SK-N-SH (cell line): ENCODE measurements at regions not wholly inside any gene's neighbourhood (a gene's known extent, or its start where the extent isn't known, plus 50 kb on each side); places are given as distances from the start of the nearest gene placed in this dataset.

ENCODE experiments used
- CTCF ChIA-PET: fragments of 300-600, 350-600 bp; formaldehyde crosslinking; extraction: SDS; loops from one replicate; lab custom pipeline; 2021; lab: Yijun Ruan, JAX
- POLR2A ChIA-PET: fragments of 350-600 bp; sonication (Branson Sonifier 250); formaldehyde crosslinking; extraction: SDS; loops from one replicate; lab custom pipeline; 2020; ENCODE audit warnings: antibody characterized with exemption, inconsistent platforms; lab: Yijun Ruan, JAX
- DNase-seq: peaks from one replicate; pipeline ENCODE4 v3.0.0; 2012
- H2AFZ ChIP-seq: fragments of 200-600 bp; sonication (generic); 2 replicates; pipeline ENCODE4 v1.8.1; 2016; ENCODE audit warnings: antibody characterized with exemption, mild to moderate bottlenecking, low read depth
- H3F3A ChIP-seq: fragments of 200-600 bp; sonication (generic); replicated peaks from 2 replicates; pipeline ENCODE3; 2016; ENCODE audit warnings: antibody characterized with exemption, mild to moderate bottlenecking; ENCODE audit not compliant: insufficient read depth
- H3K27ac ChIP-seq, 2 experiments: fragments of 200-500 bp in 1 of 2; fragments of 200-600 bp in 1 of 2; sonication (Bioruptor generic) in 1 of 2; sonication (generic), shearing (Covaris generic) in 1 of 2; 2 replicates each; pipeline versions ENCODE4 v1.5.1 to v1.6.1; 2014 to 2016; ENCODE audit warnings: low read depth in 2 of 2, inconsistent platforms in 1 of 2, low read length in 1 of 2, mild to moderate bottlenecking in 1 of 2, mixed read lengths in 1 of 2
- H3K27me3 ChIP-seq: fragments of 200-600 bp; sonication (generic), shearing (Covaris generic); 2 replicates; pipeline ENCODE4 v1.6.1; 2016; ENCODE audit warnings: mixed run types; ENCODE audit not compliant: insufficient read depth
- H3K36me3 ChIP-seq, 2 experiments: fragments of 200-500 bp in 1 of 2; fragments of 200-600 bp in 1 of 2; sonication (Bioruptor generic) in 1 of 2; sonication (generic) in 1 of 2; replicated peaks in 1 of 2; 2 replicates each; pipeline versions ENCODE3 to v1.5.1; 2014 to 2016; ENCODE audit warnings: low read length in 1 of 2, mild to moderate bottlenecking in 1 of 2; ENCODE audit not compliant: insufficient read depth in 2 of 2, control insufficient read depth in 1 of 2
- H3K4me1 ChIP-seq, 2 experiments: fragments of 200-500 bp in 1 of 2; fragments of 200-600 bp in 1 of 2; sonication (Bioruptor generic) in 1 of 2; sonication (generic), shearing (Covaris generic) in 1 of 2; 2 replicates each; pipeline versions ENCODE4 v1.5.1 to v1.6.1; 2014 to 2016; ENCODE audit warnings: low read depth in 1 of 2, low read length in 1 of 2, mixed run types in 1 of 2; ENCODE audit not compliant: insufficient read depth in 2 of 2, control insufficient read depth in 1 of 2
- H3K4me2 ChIP-seq: fragments of 200-600 bp; sonication (generic), shearing (Covaris generic); 2 replicates; pipeline ENCODE4 v1.6.1; 2017; ENCODE audit warnings: mixed run types
- H3K4me3 ChIP-seq, 2 experiments: fragments of 200-500 bp in 1 of 2; fragments of 200-600 bp in 1 of 2; sonication (Bioruptor generic) in 1 of 2; sonication (generic), shearing (Covaris generic) in 1 of 2; 2 replicates each; pipeline versions ENCODE4 v1.5.1 to v1.8.1; 2014 to 2016; ENCODE audit warnings: low read depth in 2 of 2, inconsistent platforms in 1 of 2, low read length in 1 of 2, mild to moderate bottlenecking in 1 of 2, mixed read lengths in 1 of 2, moderate library complexity in 1 of 2
- H3K79me2 ChIP-seq: fragments of 200-600 bp; sonication (generic); 2 replicates; pipeline ENCODE4 v1.8.1; 2017; ENCODE audit warnings: mild to moderate bottlenecking; ENCODE audit not compliant: insufficient read depth
- H3K9ac ChIP-seq: fragments of 200-600 bp; sonication (generic); 2 replicates; pipeline ENCODE4 v1.6.1; 2017; ENCODE audit warnings: mixed run types
- H3K9me2 ChIP-seq: fragments of 200-600 bp; sonication (generic); 2 replicates; pipeline ENCODE4 v1.6.1; 2017; ENCODE audit warnings: mixed run types
- H3K9me3 ChIP-seq: fragments of 200-600 bp; sonication (generic); 2 replicates; pipeline ENCODE4 v1.6.1; 2017; ENCODE audit warnings: mixed run types, mild to moderate bottlenecking, moderate library complexity
- H4K20me1 ChIP-seq: fragments of 200-600 bp; sonication (generic); 2 replicates; pipeline ENCODE4 v1.6.1; 2017; ENCODE audit warnings: mild to moderate bottlenecking, mixed run types; ENCODE audit not compliant: insufficient read depth
- CHD2 ChIP-seq: fragments of 150-350 bp; IDR thresholded peaks from 2 replicates; pipeline ENCODE4 v1.6.1; 2018; ENCODE audit warnings: low read length; ENCODE audit not compliant: partially characterized antibody
- CTCF ChIP-seq: fragments of 200-600 bp; sonication (generic); IDR thresholded peaks from 2 replicates; pipeline ENCODE4 v1.6.1; 2017; ENCODE audit warnings: antibody characterized with exemption, mild to moderate bottlenecking, moderate library complexity
- ELF1 ChIP-seq: IDR thresholded peaks from 2 replicates; pipeline ENCODE4 v1.4.0; 2012
- EZH2phosphoT487 ChIP-seq: fragments of 200-600 bp; sonication (generic); IDR thresholded peaks from 2 replicates; pipeline ENCODE4 v1.6.1; 2017; ENCODE audit warnings: low read depth, mixed run types, mild to moderate bottlenecking, antibody characterized with exemption, moderate library complexity, borderline replicate concordance
- FOSL2 ChIP-seq: IDR thresholded peaks from 2 replicates; pipeline ENCODE4 v1.4.0; 2012; ENCODE audit warnings: low read depth, mild to moderate bottlenecking, moderate library complexity, borderline replicate concordance
- FOXJ3 ChIP-seq: sonication (generic); formaldehyde crosslinking; IDR thresholded peaks from 2 replicates; pipeline ENCODE4 v1.5.1; 2020; ENCODE audit warnings: mild to moderate bottlenecking, missing genetic modification reagents
- FOXM1 ChIP-seq: IDR thresholded peaks from 2 replicates; pipeline ENCODE4 v1.4.0; 2012; ENCODE audit warnings: low read depth, mild to moderate bottlenecking
- GATA2 ChIP-seq: sonication (generic); formaldehyde crosslinking; IDR thresholded peaks from 2 replicates; pipeline ENCODE4 v1.5.0; 2020; ENCODE audit warnings: mild to moderate bottlenecking, missing genetic modification reagents
- IRF3 ChIP-seq: fragments of 150-350 bp; IDR thresholded peaks from 2 replicates; pipeline ENCODE4 v1.6.1; 2016; ENCODE audit warnings: mild to moderate bottlenecking, low read depth, low read length
- MAX ChIP-seq: IDR thresholded peaks from 2 replicates; pipeline ENCODE4 v1.4.0; 2012; ENCODE audit warnings: low read depth
- MXI1 ChIP-seq: IDR thresholded peaks from 2 replicates; pipeline ENCODE4 v1.6.1; 2012; ENCODE audit warnings: mild to moderate bottlenecking, low read depth, low read length, improper control_type of control experiment
- NRF1 ChIP-seq: IDR thresholded peaks from 2 replicates; pipeline ENCODE4 v1.6.1; 2012; ENCODE audit warnings: low read depth, mild to moderate bottlenecking, low read length
- POLR2AphosphoS5 ChIP-seq: IDR thresholded peaks from 2 replicates; pipeline ENCODE4 v1.6.1; 2012; ENCODE audit warnings: low read depth, low read length
- RAD21 ChIP-seq: IDR thresholded peaks from 2 replicates; pipeline ENCODE4 v1.6.1; 2012; ENCODE audit warnings: mild to moderate bottlenecking, low read length
- RFX5 ChIP-seq: IDR thresholded peaks from 2 replicates; pipeline ENCODE4 v1.6.1; 2012; ENCODE audit warnings: mild to moderate bottlenecking, improper control_type of control experiment, low read length
- SIN3A ChIP-seq: IDR thresholded peaks from 2 replicates; pipeline ENCODE4 v1.6.1; 2012; ENCODE audit warnings: low read depth, mild to moderate bottlenecking, low read length, moderate library complexity, borderline replicate concordance
- SMC3 ChIP-seq: IDR thresholded peaks from 2 replicates; pipeline ENCODE4 v1.6.1; 2012; ENCODE audit warnings: low read depth, low read length, improper control_type of control experiment
- TAF1 ChIP-seq: IDR thresholded peaks from 2 replicates; pipeline ENCODE4 v1.6.1; 2012; ENCODE audit warnings: low read depth, mild to moderate bottlenecking, low read length, moderate library complexity, borderline replicate concordance
- TCF12 ChIP-seq: IDR thresholded peaks from 2 replicates; pipeline ENCODE4 v1.4.0; 2012
- USF1 ChIP-seq: IDR thresholded peaks from 2 replicates; pipeline ENCODE4 v1.4.0; 2012; ENCODE audit warnings: low read depth, borderline replicate concordance
- YY1 ChIP-seq: IDR thresholded peaks from 2 replicates; pipeline ENCODE4 v1.4.0; 2012; ENCODE audit warnings: low read depth, mild to moderate bottlenecking
- ZBTB33 ChIP-seq: IDR thresholded peaks from 2 replicates; pipeline ENCODE4 v1.4.0; 2012; ENCODE audit warnings: low read depth, borderline replicate concordance
- WGBS: methylation state at CpG from one replicate; pipeline ENCODE4 v1.1.6; 2017; ENCODE audit warnings: low lambda C conversion rate; 5-methylcytosine and 5-hydroxymethylcytosine counted together

GRCh38 chr16:6611535-6611934 lies 721.1 kb upstream of the RBFOX1 start:
- WGBS: 49% methylated on average over 7 of the region's 7 CpGs
- ChIA-PET CTCF (interaction anchor here (1.2 kb wide), 1 partner anchor 16 kb away, joined by 3 read pairs; no protein-coding TSS in a partner anchor), POLR2A (no interaction called here)
- no peaks in the 10 kb centered on the region for H3K9me2 ChIP-seq
- H2AFZ ChIP-seq: no peak overlapping the region
- H3K9me3 ChIP-seq: no peaks in the 10 kb centered on the region
- H3F3A ChIP-seq: no peaks in the 10 kb centered on the region
- DNase-seq: no peak
- no peaks in the 10 kb centered on the region for H3K36me3 ChIP-seq
- no peaks in the 10 kb centered on the region for H3K27me3 ChIP-seq
- no peaks in the 10 kb centered on the region for H3K4me1 ChIP-seq
- H3K9ac ChIP-seq: no peak overlapping the region
- H3K4me3 ChIP-seq: no peak overlapping the region
- no peak overlapping the region for H3K4me2 ChIP-seq
- H3K79me2 ChIP-seq: no peaks in the 10 kb centered on the region
- TF ChIP-seq RAD21: no peak
- TF ChIP-seq MAX: no peak
- no peak for TF ChIP-seq ELF1
- TF ChIP-seq ZBTB33: no peak
- no peak for TF ChIP-seq POLR2AphosphoS5
- no peak for TF ChIP-seq IRF3
- TF ChIP-seq RFX5: no peak
- TF ChIP-seq USF1: no peak
- no peak for TF ChIP-seq CHD2
- no peaks in the 10 kb centered on the region for H4K20me1 ChIP-seq
- H3K27ac ChIP-seq: no peak overlapping the region

GRCh38 chr16:6605490-6605889 lies 727.2 kb upstream of the RBFOX1 start:
- CTCF ChIA-PET: no interaction called here
- H3K27ac ChIP-seq: no peak overlapping the region
- H3K4me3 ChIP-seq: no peak overlapping the region
- H3K9ac ChIP-seq: no peak overlapping the region
- H2AFZ ChIP-seq: no peak overlapping the region
- POLR2A ChIA-PET: no interaction called here
- no peaks in the 10 kb centered on the region for H3K9me2 ChIP-seq
- H3K36me3 ChIP-seq: no peaks in the 10 kb centered on the region
- no peaks in the 10 kb centered on the region for H3K79me2 ChIP-seq
- no peaks in the 10 kb centered on the region for H3K27me3 ChIP-seq
- DNase-seq: no peak
- H3K4me2 ChIP-seq: no peak overlapping the region
- H4K20me1 ChIP-seq: no peaks in the 10 kb centered on the region
- H3K4me1 ChIP-seq: no peaks in the 10 kb centered on the region; a peak in 1 of 4 replicates
- H3K9me3 ChIP-seq: no peaks in the 10 kb centered on the region
- no peaks in the 10 kb centered on the region for H3F3A ChIP-seq
- 57% methylated on average over 11 of the region's 11 CpGs for whole genome bisulfite sequencing
- TF ChIP-seq RAD21: no peak
- TF ChIP-seq FOSL2: no peak
- TF ChIP-seq TAF1: no peak
- TF ChIP-seq YY1: no peak
- no peak for TF ChIP-seq CHD2
- TF ChIP-seq RFX5: no peak
- no peak for TF ChIP-seq FOXJ3 (CRISPR knock-in tag)
- TF ChIP-seq IRF3: no peak
- TF ChIP-seq CTCF: no peak
- TF ChIP-seq TCF12: no peak
- TF ChIP-seq FOXM1: no peak
- no peak for TF ChIP-seq MAX
- TF ChIP-seq SIN3A: no peak
- TF ChIP-seq EZH2phosphoT487: no peak
- no peak for TF ChIP-seq MXI1
- TF ChIP-seq SMC3: no peak
- TF ChIP-seq NRF1: no peak
- TF ChIP-seq GATA2 (CRISPR knock-in tag): no peak
